ENCODE measurements at regions not wholly inside any gene's neighbourhood (a gene's known extent, or its start where the extent isn't known, plus 50 kb on each side); places are given as distances from the start of the nearest gene placed in this dataset.

GRCh38 chr13:80037505-80037888 lies 303.4 kb downstream of the SPRY2 start:
- Histone ChIP-seq H3K4me1 (ENCODE audit: insufficient read depth, low read length) (no peaks in the 10 kb centered on the region), H2BK120ac (ENCODE audit: low read depth, low read length, poor library complexity, severe bottlenecking) (no peak overlapping the region), H3K9ac (ENCODE audit: extremely low read depth, insufficient read length, low read length) (no peak overlapping the region), H2BK5ac (ENCODE audit: insufficient read length, low read length) (no peak overlapping the region), H2BK15ac (ENCODE audit: low read depth, low read length) (no peak overlapping the region), H2BK12ac (ENCODE audit: insufficient read length, low read depth, low read length) (no peak overlapping the region), H3K27ac (ENCODE audit: insufficient read length, low read depth, low read length) (no peak overlapping the region), H4K8ac (replicated peaks; ENCODE audit: insufficient read length, low read depth, low read length) (no peak overlapping the region), H3K79me2 (ENCODE audit: insufficient read depth, low read length) (no peaks in the 10 kb centered on the region), H3K14ac (ENCODE audit: insufficient read depth, low read length) (no peak overlapping the region), H4K20me1 (ENCODE audit: control insufficient read depth, insufficient read depth, insufficient read length) (no peaks in the 10 kb centered on the region), H2BK20ac (ENCODE audit: low read depth, low read length, poor library complexity, severe bottlenecking) (no peak overlapping the region), H3K27me3 (ENCODE audit: insufficient read depth, low read length) (no peaks in the 10 kb centered on the region), H3K23ac (ENCODE audit: insufficient read length, low read depth, low read length) (no peak overlapping the region), H2AFZ (ENCODE audit: low read length) (no peak overlapping the region), H3K4me2 (ENCODE audit: insufficient read depth, insufficient read length, low read length) (no peak overlapping the region), H3K79me1 (ENCODE audit: insufficient read depth, low read depth, low read length, poor library complexity, severe bottlenecking) (no peaks in the 10 kb centered on the region), H3K56ac (ENCODE audit: insufficient read length, low read depth, low read length) (no peak overlapping the region), H4K91ac (ENCODE audit: insufficient read length, low read depth, low read length) (no peak overlapping the region), H3T11ph (ENCODE audit: low read length) (no peak overlapping the region), H4K5ac (ENCODE audit: insufficient read length, low read depth, low read length) (no peak overlapping the region), H3K9me3 (ENCODE audit: control insufficient read depth, low read depth, low read length) (no peaks in the 10 kb centered on the region), H3K23me2 (ENCODE audit: insufficient read length, low read depth, low read length, poor library complexity, severe bottlenecking) (no peaks in the 10 kb centered on the region), H2AK5ac (ENCODE audit: insufficient read length, low read length) (no peak overlapping the region), H3K18ac (ENCODE audit: insufficient read length, low read depth, low read length) (no peak overlapping the region), H3K4ac (ENCODE audit: low read depth, low read length) (no peak overlapping the region)
- Mint-ChIP-seq H3K4me3 (no peak overlapping the region), H3K9me3 (no peaks in the 10 kb centered on the region; a peak in 2 of 5 replicates), H3K27me3 (ENCODE audit: low read depth) (no peaks in the 10 kb centered on the region), H3K27ac (no peak overlapping the region), H3K4me1 (peaks cover 0 to 5% of the 10 kb centered on the region in 2 experiments; a peak in 1 of 4 replicates), H3K36me3 (ENCODE audit: insufficient read depth in 1 of 3, low read depth in 3 of 3) (no peaks in the 10 kb centered on the region)
- no peak for TF ChIP-seq CTCF (conservative IDR thresholded peaks at IDR 0.05)
- no CpG with 5 or more reads among the region's 2 CpGs for WGBS (ENCODE audit: extremely low coverage, insufficient read length, low lambda C conversion rate)
- DNase-seq = no peak
